Activated naive CD4-positive, alpha-beta T cell treated with anti-CD3 and anti-CD28 coated beads for 36 hours (primary cell): ENCODE measurements at regions not wholly inside any gene's neighbourhood (a gene's known extent, or its start where the extent isn't known, plus 50 kb on each side); places are given as distances from the start of the nearest gene placed in this dataset.

Source experiments
- CTCF ChIA-PET: fragments of 350-600 bp; sonication (Branson Sonifier 250); formaldehyde crosslinking; loops from one replicate; lab custom pipeline; 2021; ENCODE audit warnings: antibody characterized with exemption; lab: Charles Lee
- DNase-seq: peaks from one replicate; pipeline ENCODE4 v3.0.0-alpha.2; 2020
- H3K27ac Mint-ChIP-seq: one replicate; pipeline ENCODE4 v1.8.0; 2021; ENCODE audit warnings: mild to moderate bottlenecking, mixed read lengths
- H3K27me3 Mint-ChIP-seq: one replicate; pipeline ENCODE4 v1.8.0; 2021; ENCODE audit warnings: low read depth, mixed read lengths
- H3K36me3 Mint-ChIP-seq: one replicate; pipeline ENCODE4 v1.8.0; 2021; ENCODE audit warnings: low read depth, mixed read lengths
- H3K4me1 Mint-ChIP-seq: one replicate; pipeline ENCODE4 v1.8.0; 2021; ENCODE audit warnings: low read depth, mixed read lengths
- H3K4me3 Mint-ChIP-seq: one replicate; pipeline ENCODE4 v1.8.0; 2021; ENCODE audit warnings: mild to moderate bottlenecking, moderate library complexity, mixed read lengths
- H3K9me3 Mint-ChIP-seq: one replicate; pipeline ENCODE4 v1.8.0; 2021; ENCODE audit warnings: mixed read lengths
- intact Hi-C: fragments of 100-400 bp; cut with micrococcal nuclease; formaldehyde crosslinking; loops from one replicate; pipeline ENCODE4 v1.15.1; 2023

GRCh38 chr4:179586460-179586859 is 2144.2 kb upstream of the AGA start:
- Mint-ChIP-seq H3K27ac (no peak overlapping the region), H3K9me3 (peaks cover 2% of the 10 kb centered on the region), H3K4me3 (no peak overlapping the region), H3K4me1 (no peaks in the 10 kb centered on the region), H3K36me3 (no peaks in the 10 kb centered on the region), H3K27me3 (no peaks in the 10 kb centered on the region)
- CTCF ChIA-PET: no interaction called here
- DNase-seq: no peak
- intact Hi-C loops: no loop called here

DNA sequence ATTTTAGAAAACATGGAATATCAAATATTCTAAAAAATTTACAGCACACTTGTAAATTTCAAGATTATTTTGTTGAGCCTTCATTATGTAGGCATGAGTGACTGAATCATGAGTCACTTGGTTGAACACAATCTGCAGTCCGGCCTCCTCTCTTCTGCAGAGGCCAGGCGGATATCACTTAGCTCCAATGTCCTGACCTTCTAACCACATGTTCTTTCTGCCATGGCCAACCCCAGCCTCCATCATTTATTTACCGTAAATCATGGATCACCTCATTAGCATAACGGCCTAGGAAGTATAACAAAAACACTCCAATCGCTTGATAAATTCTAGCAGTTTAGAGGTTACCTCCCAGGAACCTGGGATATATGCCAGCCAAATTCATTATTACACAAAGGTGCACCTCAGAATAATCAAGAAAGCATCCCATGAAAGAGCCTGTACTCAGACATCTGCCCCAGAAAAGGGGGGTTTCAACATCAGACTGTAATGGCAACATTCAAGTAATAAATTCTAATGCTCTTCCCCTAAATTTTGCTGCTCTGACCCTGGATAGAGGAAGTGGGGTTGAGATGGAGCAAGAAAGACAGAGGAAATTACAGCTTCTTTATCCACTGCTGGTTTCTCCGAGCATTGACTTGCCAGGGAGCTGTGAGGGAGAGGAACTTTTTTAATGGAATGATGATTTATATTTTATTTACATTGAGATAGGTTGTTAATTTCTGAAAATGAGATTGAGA is 2153.6 kb upstream of the AGA start:
- no peak for DNase-seq
- H3K9me3 Mint-ChIP-seq: no peaks in the 10 kb centered on the region
- CTCF ChIA-PET: no interaction called here
- H3K27ac Mint-ChIP-seq: no peak overlapping the region
- H3K4me3 Mint-ChIP-seq: no peak overlapping the region
- no peaks in the 10 kb centered on the region for H3K36me3 Mint-ChIP-seq
- intact Hi-C loops: no loop called here
- no peaks in the 10 kb centered on the region for H3K4me1 Mint-ChIP-seq
- no peaks in the 10 kb centered on the region for H3K27me3 Mint-ChIP-seq

GRCh38 chr4:179596621-179597020 is 2154.4 kb upstream of the AGA start:
- Mint-ChIP-seq H3K27me3 (no peaks in the 10 kb centered on the region), H3K27ac (no peak overlapping the region), H3K36me3 (no peaks in the 10 kb centered on the region), H3K9me3 (no peaks in the 10 kb centered on the region), H3K4me1 (no peaks in the 10 kb centered on the region), H3K4me3 (no peak overlapping the region)
- DNase-seq: no peak
- CTCF ChIA-PET: no interaction called here
- intact Hi-C loops: no loop called here

DNA sequence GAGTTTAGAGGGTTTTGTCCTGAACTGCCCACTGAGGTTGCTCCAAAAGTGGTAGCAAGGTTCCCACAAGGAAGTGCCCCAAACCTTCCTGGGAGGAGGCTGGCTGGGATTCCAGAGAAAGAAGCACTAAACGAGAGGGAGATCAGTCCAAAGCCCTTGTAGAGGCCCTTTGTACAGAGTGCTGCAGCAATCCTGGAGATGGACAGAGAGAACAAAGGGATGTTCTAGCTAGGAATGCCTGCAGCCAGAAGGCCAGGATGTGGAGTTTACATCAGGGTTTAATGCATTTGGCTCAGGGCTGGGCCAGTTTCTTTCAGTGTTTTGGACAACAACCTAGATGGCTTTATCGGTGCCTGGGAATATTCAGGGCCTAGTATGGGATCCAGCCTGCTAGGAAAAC is 2155.1 kb upstream of the AGA start:
- CTCF ChIA-PET: no interaction called here
- H3K9me3 Mint-ChIP-seq: no peaks in the 10 kb centered on the region
- intact Hi-C loops: no loop called here

DNA sequence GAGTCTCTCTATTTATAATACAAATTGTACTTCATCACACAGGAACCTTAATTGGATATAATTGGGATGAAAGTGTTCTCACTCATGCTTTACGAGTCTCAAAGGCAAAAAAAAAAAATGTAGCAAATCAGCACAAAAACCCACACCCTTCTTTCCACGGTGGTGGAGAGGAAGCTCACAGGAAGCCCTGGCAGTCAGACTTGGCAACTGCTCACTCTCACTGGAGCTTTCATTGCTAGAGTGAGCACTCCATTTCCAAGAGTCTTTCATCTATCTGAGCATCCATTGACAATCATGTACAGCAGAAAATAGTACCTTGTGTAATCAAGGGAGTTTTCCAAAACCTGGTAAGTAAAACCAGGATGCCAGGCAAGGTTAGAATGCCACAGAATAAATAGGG is 2159.4 kb upstream of the AGA start:
- intact Hi-C loops: no loop called here
- CTCF ChIA-PET: no interaction called here
- no peak overlapping the region for H3K27ac Mint-ChIP-seq
- no peak for DNase-seq
- H3K36me3 Mint-ChIP-seq: no peaks in the 10 kb centered on the region
- peaks cover 3% of the 10 kb centered on the region for H3K9me3 Mint-ChIP-seq
- no peaks in the 10 kb centered on the region for H3K27me3 Mint-ChIP-seq
- H3K4me3 Mint-ChIP-seq: no peak overlapping the region
- H3K4me1 Mint-ChIP-seq: no peaks in the 10 kb centered on the region

More for the DNA sequence above, 2155.1 kb upstream of the AGA start:
- DNase-seq: no peak
- Mint-ChIP-seq H3K4me3 (no peak overlapping the region), H3K27ac (no peak overlapping the region), H3K36me3 (no peaks in the 10 kb centered on the region), H3K27me3 (no peaks in the 10 kb centered on the region), H3K4me1 (no peaks in the 10 kb centered on the region)

- H3K36me3 Mint-ChIP-seq: no peaks in the 10 kb centered on the region
- H3K4me3 Mint-ChIP-seq: no peak overlapping the region
- no peak for DNase-seq
- no peak overlapping the region for H3K27ac Mint-ChIP-seq
- H3K4me1 Mint-ChIP-seq: no peaks in the 10 kb centered on the region
- peaks cover 3% of the 10 kb centered on the region for H3K9me3 Mint-ChIP-seq
- intact Hi-C loops: no loop called here
- H3K27me3 Mint-ChIP-seq: no peaks in the 10 kb centered on the region
- CTCF ChIA-PET: no interaction called here
Measured at GRCh38 chr4:179605196-179605595, 2163.0 kb upstream of the AGA start.

GRCh38 chr4:179607003-179607402 is 2164.8 kb upstream of the AGA start:
- CTCF ChIA-PET: no interaction called here
- Mint-ChIP-seq H3K36me3 (no peaks in the 10 kb centered on the region), H3K27ac (no peak overlapping the region), H3K9me3 (peaks cover 3% of the 10 kb centered on the region), H3K4me1 (no peaks in the 10 kb centered on the region), H3K4me3 (no peak overlapping the region), H3K27me3 (no peaks in the 10 kb centered on the region)
- no peak for DNase-seq
- intact Hi-C loops: no loop called here

GRCh38 chr4:179615704-179616103 is 2173.5 kb upstream of the AGA start:
- DNase-seq: no peak
- intact Hi-C loops: no loop called here
- H3K4me3 Mint-ChIP-seq: no peak overlapping the region
- CTCF ChIA-PET: interaction anchor here (1.6 kb wide), 1 partner anchor 15 kb away, joined by 4 read pairs; no protein-coding TSS in a partner anchor
- H3K9me3 Mint-ChIP-seq: peaks cover 16% of the 10 kb centered on the region
- no peaks in the 10 kb centered on the region for H3K27me3 Mint-ChIP-seq
- H3K36me3 Mint-ChIP-seq: no peaks in the 10 kb centered on the region
- no peak overlapping the region for H3K27ac Mint-ChIP-seq
- no peaks in the 10 kb centered on the region for H3K4me1 Mint-ChIP-seq

- Mint-ChIP-seq H3K36me3 (no peaks in the 10 kb centered on the region), H3K4me1 (no peaks in the 10 kb centered on the region), H3K9me3 (peaks cover 3% of the 10 kb centered on the region), H3K27ac (no peak overlapping the region), H3K27me3 (no peaks in the 10 kb centered on the region), H3K4me3 (no peak overlapping the region)
- DNase-seq: no peak
- CTCF ChIA-PET: interaction anchor here (0.6 kb wide), 1 partner anchor 970 kb away, joined by 3 read pairs; no protein-coding TSS in a partner anchor
- intact Hi-C loops: no loop called here
Measured at GRCh38 chr4:179618966-179619365, 2176.7 kb upstream of the AGA start.

GRCh38 chr4:179624768-179625181 is 2182.5 kb upstream of the AGA start:
- H3K9me3 Mint-ChIP-seq: no peaks in the 10 kb centered on the region
- no peak overlapping the region for H3K4me3 Mint-ChIP-seq
- no peak for DNase-seq
- no peaks in the 10 kb centered on the region for H3K27me3 Mint-ChIP-seq
- no peaks in the 10 kb centered on the region for H3K4me1 Mint-ChIP-seq
- no peaks in the 10 kb centered on the region for H3K36me3 Mint-ChIP-seq
- CTCF ChIA-PET: no interaction called here
- no peak overlapping the region for H3K27ac Mint-ChIP-seq
- intact Hi-C loops: no loop called here

GRCh38 chr4:179625406-179625805 is 2183.2 kb upstream of the AGA start:
- no peaks in the 10 kb centered on the region for H3K27me3 Mint-ChIP-seq
- no peak overlapping the region for H3K27ac Mint-ChIP-seq
- no peaks in the 10 kb centered on the region for H3K4me1 Mint-ChIP-seq
- H3K36me3 Mint-ChIP-seq: no peaks in the 10 kb centered on the region
- H3K9me3 Mint-ChIP-seq: no peaks in the 10 kb centered on the region
- H3K4me3 Mint-ChIP-seq: no peak overlapping the region
- DNase-seq: no peak
- intact Hi-C loops: no loop called here
- CTCF ChIA-PET: interaction anchor here (0.6 kb wide), 1 partner anchor 10 kb away, joined by 4 read pairs; no protein-coding TSS in a partner anchor

DNA sequence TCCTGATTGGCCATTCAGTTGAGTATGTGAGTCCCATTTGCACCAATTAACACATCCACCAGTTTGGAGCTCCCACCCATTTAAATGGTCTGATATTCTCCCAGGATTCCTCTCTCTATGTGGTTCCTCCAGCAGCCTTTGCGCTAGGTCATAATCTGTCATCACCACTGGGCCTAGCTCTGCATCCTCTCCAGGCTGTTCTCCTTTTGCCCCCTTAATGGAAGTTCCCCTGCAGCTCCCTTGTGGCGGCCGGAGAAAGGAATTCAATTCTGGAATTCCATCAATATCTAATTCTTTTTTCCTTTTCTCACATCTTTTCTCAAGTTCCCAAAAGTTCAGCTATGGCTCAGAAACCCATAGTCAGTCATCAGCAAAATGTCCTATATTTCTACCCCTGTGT is 2184.4 kb upstream of the AGA start:
- Mint-ChIP-seq H3K36me3 (no peaks in the 10 kb centered on the region), H3K4me3 (no peak overlapping the region), H3K9me3 (no peaks in the 10 kb centered on the region), H3K27me3 (no peaks in the 10 kb centered on the region), H3K4me1 (no peaks in the 10 kb centered on the region), H3K27ac (no peak overlapping the region)
- CTCF ChIA-PET: no interaction called here
- no peak for DNase-seq
- intact Hi-C loops: no loop called here

GRCh38 chr4:179631321-179631720 is 2189.1 kb upstream of the AGA start:
- intact Hi-C loops: no loop called here
- no peaks in the 10 kb centered on the region for H3K36me3 Mint-ChIP-seq
- H3K4me1 Mint-ChIP-seq: no peaks in the 10 kb centered on the region
- H3K4me3 Mint-ChIP-seq: no peak overlapping the region
- no peaks in the 10 kb centered on the region for H3K27me3 Mint-ChIP-seq
- CTCF ChIA-PET: no interaction called here
- H3K9me3 Mint-ChIP-seq: peaks cover 4% of the 10 kb centered on the region
- no peak for DNase-seq
- H3K27ac Mint-ChIP-seq: no peak overlapping the region
